Inflammatory macrophage treated with lipopolysaccharide for 1 hour (primary cell): ENCODE measurements at regions not wholly inside any gene's neighbourhood (a gene's known extent, or its start where the extent isn't known, plus 50 kb on each side); places are given as distances from the start of the nearest gene placed in this dataset.
A peak's percentile ranks its signal among the peaks of the same experiment; 100 is the strongest.
"Not testable (repeated sequence)": the region's sequence is repeated elsewhere in the genome, so short reads cannot be mapped to it uniquely, and the experiment has no call there.

Source experiments
- DNase-seq, 2 donors: peaks; one replicate each; pipeline ENCODE4 v3.0.0-alpha.2; 2020 to 2022

GRCh38 chr4:98828801-98829200, 100.1 kb downstream of the EIF4E start:
- no peak for DNase-seq

- DNase-seq, result no peak
These were observed 101.3 kb downstream of the EIF4E start for GRCh38 chr4:98827661-98828060.

- DNase-seq, result no peak
These were observed 106.8 kb downstream of the EIF4E start for GRCh38 chr4:98822144-98822543.

- DNase-seq, result not testable (repeated sequence)
These were observed 110.8 kb downstream of the EIF4E start for GRCh38 chr4:98818116-98818515.

GRCh38 chr4:98816816-98817215, 112.1 kb downstream of the EIF4E start:
- DNase-seq, result no peak

- no peak for DNase-seq
These were observed 112.5 kb downstream of the EIF4E start for GRCh38 chr4:98816386-98816785.

- no peak for DNase-seq
These were observed 124.5 kb downstream of the EIF4E start for GRCh38 chr4:98804403-98804802.

GRCh38 chr4:98803251-98803650, 125.7 kb downstream of the EIF4E start:
- no peak for DNase-seq

GRCh38 chr4:98802770-98803198, 126.1 kb downstream of the EIF4E start:
- no peak for DNase-seq

- DNase-seq, result no peak
These were observed 127.6 kb downstream of the EIF4E start for GRCh38 chr4:98801259-98801725.

- no peak for DNase-seq
These were observed 131.9 kb downstream of the EIF4E start for GRCh38 chr4:98796991-98797390.

- peak in 1 of 2 donors; percentile 10 for DNase-seq
These were observed 134.2 kb downstream of the EIF4E start for GRCh38 chr4:98794565-98795205.

GRCh38 chr4:98793658-98794057, 135.2 kb upstream of the TSPAN5 start:
- no peak for DNase-seq

GRCh38 chr4:98786866-98787265, 128.5 kb upstream of the TSPAN5 start:
- no peak for DNase-seq

- no peak for DNase-seq
These were observed 126.7 kb upstream of the TSPAN5 start for GRCh38 chr4:98784947-98785706.

GRCh38 chr4:98781641-98782357, 123.4 kb upstream of the TSPAN5 start:
- DNase-seq, result no peak

GRCh38 chr4:98780926-98781325, 122.5 kb upstream of the TSPAN5 start:
- DNase-seq, result no peak

GRCh38 chr4:98779088-98779487, 120.7 kb upstream of the TSPAN5 start:
- DNase-seq, result no peak

- no peak for DNase-seq
These were observed 119.8 kb upstream of the TSPAN5 start for GRCh38 chr4:98778206-98778605.

- no peak for DNase-seq
These were observed 117.3 kb upstream of the TSPAN5 start for GRCh38 chr4:98775672-98776071.

- no peak for DNase-seq
These were observed 115.2 kb upstream of the TSPAN5 start for GRCh38 chr4:98773638-98774037.

GRCh38 chr4:98771959-98772632, 113.7 kb upstream of the TSPAN5 start:
- DNase-seq, result no peak

GRCh38 chr4:98765771-98766170, 107.4 kb upstream of the TSPAN5 start:
- no peak for DNase-seq
